Osteoblast (primary cell): ENCODE measurements at regions not wholly inside any gene's neighbourhood (a gene's known extent, or its start where the extent isn't known, plus 50 kb on each side); places are given as distances from the start of the nearest gene placed in this dataset.

ENCODE experiments used
- DNase-seq: peaks from one replicate; pipeline ENCODE4 v3.0.0; 2011; ENCODE audit warnings: low spot score, mixed read lengths; ENCODE audit not compliant: insufficient read length; ENCODE audit errors: missing footprints
- H2AFZ ChIP-seq: 2 replicates; pipeline ENCODE4 v1.6.0; 2011; ENCODE audit warnings: mild to moderate bottlenecking, low read length
- H3K27ac ChIP-seq: 2 replicates; pipeline ENCODE4 v1.5.1; 2011; ENCODE audit warnings: mild to moderate bottlenecking, low read depth, low read length, moderate library complexity
- H3K27me3 ChIP-seq: 2 replicates; pipeline ENCODE4 v1.6.0; 2012; ENCODE audit warnings: mild to moderate bottlenecking, control low read depth, inconsistent platforms, low read length, moderate library complexity; ENCODE audit not compliant: insufficient read depth
- H3K36me3 ChIP-seq: 2 replicates; pipeline ENCODE4 v1.5.1; 2011; ENCODE audit warnings: mild to moderate bottlenecking, low read length, control low read depth, moderate library complexity; ENCODE audit not compliant: insufficient read depth
- H3K4me1 ChIP-seq: 2 replicates; pipeline ENCODE4 v1.5.1; 2011; ENCODE audit warnings: mild to moderate bottlenecking, low read length, control low read depth, moderate library complexity; ENCODE audit not compliant: insufficient read depth
- H3K4me2 ChIP-seq: 2 replicates; pipeline ENCODE4 v1.6.0; 2011; ENCODE audit warnings: mild to moderate bottlenecking, low read length; ENCODE audit not compliant: insufficient read depth
- H3K4me3 ChIP-seq: fragments of 200-600 bp; sonication (generic); 3 replicates; pipeline ENCODE4 v1.5.1; 2012; ENCODE audit warnings: mild to moderate bottlenecking, low read length, inconsistent platforms; ENCODE audit not compliant: insufficient read depth
- H3K79me2 ChIP-seq: 2 replicates; pipeline ENCODE4 v1.6.0; 2012; ENCODE audit warnings: mild to moderate bottlenecking, low read length, control low read depth, inconsistent platforms; ENCODE audit not compliant: insufficient read depth
- H3K9me3 ChIP-seq: 2 replicates; pipeline ENCODE4 v1.5.1; 2011; ENCODE audit warnings: low read depth, low read length, control low read depth
- H4K20me1 ChIP-seq: 2 replicates; pipeline ENCODE4 v1.6.0; 2012; ENCODE audit warnings: mild to moderate bottlenecking, low read length, control low read depth; ENCODE audit not compliant: insufficient read depth
- TF ChIP-seq, protein P1 (sequence below): IDR thresholded peaks from 2 replicates; pipeline ENCODE4 v1.5.1; 2011; ENCODE audit warnings: mild to moderate bottlenecking, low read depth, low read length, moderate library complexity; ENCODE audit errors: extremely low read depth

DNA sequence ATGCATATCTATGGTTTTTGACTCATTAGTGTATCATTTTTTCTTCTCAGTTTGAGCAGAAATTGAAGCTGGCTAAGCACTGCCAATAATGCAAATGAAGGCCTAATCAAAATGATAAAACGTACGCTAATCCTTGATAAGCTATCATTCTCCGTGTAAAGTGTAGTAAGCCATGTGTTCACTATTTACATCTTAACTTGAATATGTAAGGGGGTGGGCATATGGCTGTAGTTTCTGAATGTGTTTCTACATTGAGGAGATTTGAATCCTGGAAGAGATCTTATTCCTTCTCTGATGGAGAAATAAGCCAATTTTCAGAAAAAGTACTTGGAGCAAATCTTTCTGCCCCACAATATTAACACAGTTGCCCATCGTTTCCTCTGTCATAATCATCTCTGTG lies 351.8 kb upstream of the ANO3 start:
- Histone ChIP-seq H3K27me3 (no peaks in the 10 kb centered on the region), H3K36me3 (no peaks in the 10 kb centered on the region), H3K4me3 (no peak overlapping the region), H3K4me2 (no peak overlapping the region), H3K9me3 (no peaks in the 10 kb centered on the region), H3K79me2 (no peaks in the 10 kb centered on the region), H4K20me1 (no peaks in the 10 kb centered on the region), H3K4me1 (no peaks in the 10 kb centered on the region), H3K27ac (no peak overlapping the region), H2AFZ (no peak overlapping the region)
- no peak for DNase-seq
- TF ChIP-seq, protein P1, sequence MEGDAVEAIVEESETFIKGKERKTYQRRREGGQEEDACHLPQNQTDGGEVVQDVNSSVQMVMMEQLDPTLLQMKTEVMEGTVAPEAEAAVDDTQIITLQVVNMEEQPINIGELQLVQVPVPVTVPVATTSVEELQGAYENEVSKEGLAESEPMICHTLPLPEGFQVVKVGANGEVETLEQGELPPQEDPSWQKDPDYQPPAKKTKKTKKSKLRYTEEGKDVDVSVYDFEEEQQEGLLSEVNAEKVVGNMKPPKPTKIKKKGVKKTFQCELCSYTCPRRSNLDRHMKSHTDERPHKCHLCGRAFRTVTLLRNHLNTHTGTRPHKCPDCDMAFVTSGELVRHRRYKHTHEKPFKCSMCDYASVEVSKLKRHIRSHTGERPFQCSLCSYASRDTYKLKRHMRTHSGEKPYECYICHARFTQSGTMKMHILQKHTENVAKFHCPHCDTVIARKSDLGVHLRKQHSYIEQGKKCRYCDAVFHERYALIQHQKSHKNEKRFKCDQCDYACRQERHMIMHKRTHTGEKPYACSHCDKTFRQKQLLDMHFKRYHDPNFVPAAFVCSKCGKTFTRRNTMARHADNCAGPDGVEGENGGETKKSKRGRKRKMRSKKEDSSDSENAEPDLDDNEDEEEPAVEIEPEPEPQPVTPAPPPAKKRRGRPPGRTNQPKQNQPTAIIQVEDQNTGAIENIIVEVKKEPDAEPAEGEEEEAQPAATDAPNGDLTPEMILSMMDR = no peak

DNA sequence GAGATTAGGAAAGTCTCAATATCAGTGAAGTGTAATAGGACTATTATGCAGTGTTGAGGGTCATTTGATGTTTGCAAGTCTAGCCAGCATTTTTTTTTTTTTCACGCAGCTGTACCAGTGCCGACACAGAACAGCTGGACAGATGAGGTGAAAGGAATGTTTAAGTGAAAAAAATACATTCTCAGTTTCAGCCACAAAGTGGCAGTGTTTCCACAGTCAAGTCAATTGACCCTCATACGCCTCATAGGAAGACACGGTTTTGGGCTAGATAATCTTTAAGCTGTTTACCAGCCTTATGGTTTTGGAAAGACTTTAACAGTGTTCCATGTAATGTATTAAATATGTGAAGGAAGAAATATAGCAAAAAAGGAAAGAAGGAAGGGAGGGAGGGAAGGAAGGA lies 349.9 kb upstream of the ANO3 start:
- H3K4me3 ChIP-seq = no peak overlapping the region
- no peaks in the 10 kb centered on the region for H3K36me3 ChIP-seq
- no peaks in the 10 kb centered on the region for H3K79me2 ChIP-seq
- H3K4me2 ChIP-seq = peak overlapping the region; percentile 49
- TF ChIP-seq, protein P1 = peak; percentile 51
- H2AFZ ChIP-seq = peak overlapping the region; percentile 54
- H3K9me3 ChIP-seq = no peaks in the 10 kb centered on the region
- no peaks in the 10 kb centered on the region for H3K27me3 ChIP-seq
- DNase-seq = peak; percentile 5
- no peak overlapping the region for H3K27ac ChIP-seq
- H4K20me1 ChIP-seq = no peaks in the 10 kb centered on the region
- no peaks in the 10 kb centered on the region for H3K4me1 ChIP-seq

DNA sequence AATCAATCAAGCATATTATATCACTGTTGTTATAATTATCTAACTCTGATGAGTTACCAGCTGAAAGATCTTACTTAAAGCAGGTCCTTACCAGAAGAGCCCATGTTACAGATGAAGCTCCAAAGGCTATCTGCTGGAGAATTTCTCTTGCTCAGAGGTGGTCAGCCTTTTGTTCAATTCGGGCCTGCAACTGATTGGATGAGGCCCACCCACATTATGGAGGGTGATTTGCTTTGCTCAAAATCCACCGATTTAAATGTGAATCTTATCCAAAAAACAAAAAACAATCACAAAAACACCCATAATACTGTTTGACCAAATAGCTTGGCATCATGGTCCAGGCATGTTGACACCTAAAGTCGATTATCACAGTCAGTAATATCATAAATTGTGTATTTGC lies 348.6 kb upstream of the ANO3 start:
- TF ChIP-seq, protein P1 = no peak
- H3K4me3 ChIP-seq = no peak overlapping the region

DNA sequence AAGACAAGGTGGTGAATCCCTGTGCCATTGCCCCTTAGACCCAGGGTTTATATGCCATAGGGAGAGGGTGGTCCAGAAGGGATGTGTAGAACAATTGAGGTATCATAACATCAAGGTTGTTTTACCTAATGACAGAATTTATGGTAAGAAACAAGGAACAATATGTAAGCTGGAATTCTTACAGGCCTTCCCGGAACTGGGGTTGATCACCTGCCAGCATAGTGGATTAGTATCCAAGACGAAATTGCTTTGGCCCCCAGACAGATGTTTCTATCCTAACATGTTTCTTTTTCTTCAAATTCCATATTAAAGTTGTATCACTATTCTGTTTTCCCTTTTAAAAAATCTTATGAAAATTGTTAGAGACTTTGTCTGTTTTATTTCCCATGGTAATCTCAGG lies 343.8 kb upstream of the ANO3 start:
- no peaks in the 10 kb centered on the region for H3K9me3 ChIP-seq
- no peaks in the 10 kb centered on the region for H3K36me3 ChIP-seq
- no peaks in the 10 kb centered on the region for H3K4me1 ChIP-seq
- no peak overlapping the region for H3K4me2 ChIP-seq
- TF ChIP-seq, protein P1 = no peak
- H3K27ac ChIP-seq = no peak overlapping the region
- H3K79me2 ChIP-seq = no peaks in the 10 kb centered on the region
- no peak overlapping the region for H3K4me3 ChIP-seq
- DNase-seq = no peak
- H4K20me1 ChIP-seq = no peaks in the 10 kb centered on the region
- no peak overlapping the region for H2AFZ ChIP-seq
- no peaks in the 10 kb centered on the region for H3K27me3 ChIP-seq

More for the DNA sequence above, 348.6 kb upstream of the ANO3 start:
- Histone ChIP-seq H4K20me1 (no peaks in the 10 kb centered on the region), H2AFZ (no peak overlapping the region), H3K4me1 (no peaks in the 10 kb centered on the region), H3K4me2 (no peak overlapping the region), H3K27ac (no peak overlapping the region), H3K36me3 (no peaks in the 10 kb centered on the region), H3K9me3 (no peaks in the 10 kb centered on the region), H3K79me2 (no peaks in the 10 kb centered on the region), H3K27me3 (no peaks in the 10 kb centered on the region)
- no peak for DNase-seq
